ENCODE measurements at regions not wholly inside any gene's neighbourhood (a gene's known extent, or its start where the extent isn't known, plus 50 kb on each side); places are given as distances from the start of the nearest gene placed in this dataset.

DNA sequence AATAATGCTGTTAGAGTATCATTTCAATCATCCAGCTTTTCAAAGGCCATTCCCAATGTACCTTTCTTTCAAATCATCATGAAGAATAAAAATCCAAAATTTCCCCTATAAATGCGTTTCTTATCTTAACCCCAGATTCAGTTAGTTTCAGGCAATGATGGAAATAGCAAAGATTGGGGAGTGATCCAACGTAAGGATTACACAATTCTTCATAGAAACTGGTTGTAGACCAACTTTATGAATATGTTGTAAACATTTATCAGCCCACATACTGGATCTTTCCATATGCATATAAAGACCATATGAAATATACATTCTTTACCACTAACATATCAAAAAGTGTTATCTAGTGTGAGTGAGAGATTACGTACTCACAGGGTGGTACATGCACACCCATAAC, 92.7 kb downstream of the ZC3H11B start:
- Histone ChIP-seq H2AFZ (ENCODE audit: low read depth, low read length, poor library complexity, severe bottlenecking) (no peak overlapping the region), H3K79me2 (ENCODE audit: insufficient read depth, low read length) (no peaks in the 10 kb centered on the region), H3K27ac (ENCODE audit: low read depth, low read length) (no peak overlapping the region), H3K4me1 (ENCODE audit: control insufficient read depth in 1 of 2, insufficient read depth in 2 of 2, low read length in 2 of 2) (no peaks in the 10 kb centered on the region; a peak in 1 of 4 replicates), H3K27me3 (ENCODE audit: insufficient read depth, low read length) (no peaks in the 10 kb centered on the region), H4K20me1 (ENCODE audit: insufficient read depth) (no peaks in the 10 kb centered on the region), H3K4me2 (ENCODE audit: low read length) (no peak overlapping the region), H3K9ac (ENCODE audit: low read length) (no peak overlapping the region), H3K9me2 (ENCODE audit: insufficient read depth) (no peaks in the 10 kb centered on the region), H3K36me3 (ENCODE audit: control insufficient read depth in 1 of 2, insufficient read depth in 2 of 2, low read length in 2 of 2) (no peaks in the 10 kb centered on the region), H3K4me3 (replicated peaks in 1 of 2; ENCODE audit: low read depth in 1 of 2, low read length in 2 of 2) (no peak overlapping the region), H3K9me3 (ENCODE audit: control insufficient read depth in 1 of 2, insufficient read depth in 1 of 2, low read depth in 1 of 2, low read length in 2 of 2) (no peaks in the 10 kb centered on the region)
- TF ChIP-seq, protein P1, sequence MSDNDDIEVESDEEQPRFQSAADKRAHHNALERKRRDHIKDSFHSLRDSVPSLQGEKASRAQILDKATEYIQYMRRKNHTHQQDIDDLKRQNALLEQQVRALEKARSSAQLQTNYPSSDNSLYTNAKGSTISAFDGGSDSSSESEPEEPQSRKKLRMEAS (IDR thresholded peaks at IDR 0.05), result no peak
- TF ChIP-seq CEBPB (IDR thresholded peaks at IDR 0.05; ENCODE audit: low read depth), result no peak
- no TSS peak for BruUV-seq (replicated peaks)
- no peak for ATAC-seq
- intact Hi-C loops (cut with micrococcal nuclease), result no loop called here
- CTCF ChIA-PET, result no interaction called here
- POLR2A ChIA-PET, result no interaction called here
- RAD21 ChIA-PET (ENCODE audit: low non-redundant PET in 1 of 2, low total read pairs in 2 of 2, uncharacterized antibody in 2 of 2, unreplicated experiment in 2 of 2), result no interaction called here
- no peak for DNase-seq (ENCODE audit: low read depth, low spot score)

GRCh38 chr1:219518907-219519248, 94.0 kb downstream of the ZC3H11B start:
- POLR2A ChIA-PET, result no interaction called here
- Histone ChIP-seq H2AFZ (ENCODE audit: low read depth, low read length, poor library complexity, severe bottlenecking) (no peak overlapping the region), H3K9me2 (ENCODE audit: insufficient read depth) (no peaks in the 10 kb centered on the region), H3K27me3 (ENCODE audit: insufficient read depth, low read length) (no peaks in the 10 kb centered on the region), H3K79me2 (ENCODE audit: insufficient read depth, low read length) (no peaks in the 10 kb centered on the region), H3K36me3 (ENCODE audit: control insufficient read depth in 1 of 2, insufficient read depth in 2 of 2, low read length in 2 of 2) (no peaks in the 10 kb centered on the region), H3K4me3 (replicated peaks in 1 of 2; ENCODE audit: low read depth in 1 of 2, low read length in 2 of 2) (no peak overlapping the region), H3K4me2 (ENCODE audit: low read length) (no peak overlapping the region), H3K4me1 (ENCODE audit: control insufficient read depth in 1 of 2, insufficient read depth in 2 of 2, low read length in 2 of 2) (no peaks in the 10 kb centered on the region; a peak in 1 of 4 replicates), H3K9ac (ENCODE audit: low read length) (no peak overlapping the region), H3K27ac (ENCODE audit: low read depth, low read length) (peak overlapping the region; percentile 16; the same call in 1 of the 2 replicates), H4K20me1 (ENCODE audit: insufficient read depth) (no peaks in the 10 kb centered on the region), H3K9me3 (ENCODE audit: control insufficient read depth in 1 of 2, insufficient read depth in 1 of 2, low read depth in 1 of 2, low read length in 2 of 2) (no peaks in the 10 kb centered on the region)
- intact Hi-C loops (cut with micrococcal nuclease), result no loop called here
- no peak for ATAC-seq
- TF ChIP-seq ELF1 (IDR thresholded peaks at IDR 0.05; ENCODE audit: borderline replicate concordance, low read depth) (no peak), POLR2A (IDR thresholded peaks at IDR 0.05; ENCODE audit: borderline replicate concordance, extremely low read depth, insufficient read depth, insufficient read length) (no peak), CBX3 (IDR thresholded peaks at IDR 0.05; ENCODE audit: low read depth) (no peak), EGR1 (IDR thresholded peaks at IDR 0.05; ENCODE audit: low read depth) (no peak), FOSL1 (IDR thresholded peaks at IDR 0.05; ENCODE audit: low read depth) (no peak), ZNF274 (IDR thresholded peaks at IDR 0.05; ENCODE audit: low read depth, low read length) (no peak), CEBPB (IDR thresholded peaks at IDR 0.05; ENCODE audit: low read depth) (no peak), SIN3A (IDR thresholded peaks at IDR 0.05; ENCODE audit: low read depth) (no peak), YY1 (IDR thresholded peaks at IDR 0.05; ENCODE audit: extremely low read depth, insufficient replicate concordance, low read depth, low read length) (no peak), TCF7L2 (IDR thresholded peaks at IDR 0.05; ENCODE audit: borderline replicate concordance, extremely low read depth, insufficient read depth, insufficient read length) (no peak), EZH2 (IDR thresholded peaks at IDR 0.05) (no peak), REST (IDR thresholded peaks at IDR 0.05; ENCODE audit: low read depth) (no peak), EZH2phosphoT487 (IDR thresholded peaks at IDR 0.05; ENCODE audit: borderline replicate concordance) (no peak), SRF (IDR thresholded peaks at IDR 0.05; ENCODE audit: low read depth) (no peak), ZFX (IDR thresholded peaks at IDR 0.05) (no peak), RAD21 (IDR thresholded peaks at IDR 0.05; ENCODE audit: low read depth) (no peak)
- TF ChIP-seq, protein P1 (IDR thresholded peaks at IDR 0.05), result no peak
- no peak for DNase-seq (ENCODE audit: low read depth, low spot score)
- RAD21 ChIA-PET (ENCODE audit: low non-redundant PET in 1 of 2, low total read pairs in 2 of 2, uncharacterized antibody in 2 of 2, unreplicated experiment in 2 of 2), result no interaction called here
- BruUV-seq (replicated peaks), result no TSS peak
- CTCF ChIA-PET, result no interaction called here

Data from HCT116 (cell line).